Panc1 (cell line): ENCODE measurements at regions not wholly inside any gene's neighbourhood (a gene's known extent, or its start where the extent isn't known, plus 50 kb on each side); places are given as distances from the start of the nearest gene placed in this dataset.

Source experiments
- ATAC-seq: fragments of 200-7000 bp; cut with Tn5 transposase; 2 replicates; pipeline ENCODE4 v1.9.1; 2020; ENCODE audit warnings: mild to moderate bottlenecking, moderate library complexity
- BruUV-seq: library from RNA; stranded (reverse); fragments of 400-500 nt; replicated peaks from 2 replicates; lab custom pipeline; 2021; lab: Mats Ljungman, UMichigan
- CTCF ChIA-PET: fragments of 300-600 bp; sonication (Branson Sonifier 250); formaldehyde crosslinking; loops from one replicate; lab custom pipeline; 2022; ENCODE audit warnings: antibody characterized with exemption; lab: Charles Lee
- POLR2A ChIA-PET: fragments of 300-600 bp; sonication (Branson Sonifier 250); formaldehyde crosslinking; loops from one replicate; lab custom pipeline; 2022; ENCODE audit warnings: antibody characterized with exemption; lab: Charles Lee
- DNase-seq: peaks from one replicate; pipeline ENCODE4 v3.0.0-alpha.2; 2010; ENCODE audit warnings: low read depth, low spot score
- H3K27ac ChIP-seq: 2 replicates; pipeline ENCODE4 v1.5.1; 2011; ENCODE audit warnings: mild to moderate bottlenecking, low read length, inconsistent platforms
- H3K27me3 ChIP-seq: fragments of 200-500 bp; sonication (Bioruptor generic); 2 replicates; pipeline ENCODE4 v1.6.0; 2014; ENCODE audit warnings: low read length, inconsistent platforms; ENCODE audit not compliant: control insufficient read depth, insufficient read depth
- H3K36me3 ChIP-seq: fragments of 200-500 bp; sonication (Bioruptor generic); 2 replicates; pipeline ENCODE4 v1.5.1; 2014; ENCODE audit warnings: inconsistent platforms, mild to moderate bottlenecking, low read length, moderate library complexity; ENCODE audit not compliant: control insufficient read depth, insufficient read depth
- H3K4me1 ChIP-seq: 2 replicates; pipeline ENCODE4 v1.5.1; 2011; ENCODE audit warnings: inconsistent platforms, mild to moderate bottlenecking, low read length, moderate library complexity; ENCODE audit not compliant: control insufficient read depth, insufficient read depth
- H3K4me3 ChIP-seq, 2 experiments: 2 replicates each; pipeline ENCODE4 v1.5.1; 2011 to 2012; ENCODE audit warnings: low read depth in 2 of 2, low read length in 2 of 2, mild to moderate bottlenecking in 2 of 2, inconsistent platforms in 1 of 2, moderate library complexity in 1 of 2
- H3K9me3 ChIP-seq: fragments of 200-500 bp; sonication (Bioruptor generic); 2 replicates; pipeline ENCODE4 v1.5.1; 2014; ENCODE audit warnings: low read depth, mild to moderate bottlenecking, inconsistent platforms, low read length, moderate library complexity; ENCODE audit not compliant: control insufficient read depth, insufficient read depth
- CTCF ChIP-seq: fragments of 450-650 bp; IDR thresholded peaks from 2 replicates; pipeline ENCODE4 v1.5.1; 2017; ENCODE audit warnings: mild to moderate bottlenecking
- POLR2AphosphoS5 ChIP-seq: IDR thresholded peaks from 2 replicates; pipeline ENCODE4 v1.6.1; 2012; ENCODE audit warnings: mild to moderate bottlenecking, low read depth, low read length, moderate library complexity
- SIN3A ChIP-seq: IDR thresholded peaks from 2 replicates; pipeline ENCODE4 v1.6.1; 2012; ENCODE audit warnings: low read depth, mild to moderate bottlenecking, low read length, moderate library complexity, borderline replicate concordance; ENCODE audit not compliant: insufficient read depth
- TCF7L2 ChIP-seq: IDR thresholded peaks from 2 replicates; pipeline ENCODE4 v1.6.1; 2011; ENCODE audit warnings: mild to moderate bottlenecking, low read depth, low read length, inconsistent platforms
- in situ Hi-C: cut with HindIII; loops from 2 replicates; pipeline ENCODE4 v1.10.0; 2016; ENCODE audit warnings: low sequenced_read_pairs, low pct_unique_long_range_greater_than_20kb
- intact Hi-C: fragments of 100-400 bp; cut with micrococcal nuclease; formaldehyde crosslinking; loops from one replicate; pipeline ENCODE4 v1.10.0; 2022; ENCODE audit not compliant: unreplicated experiment
- TF ChIP-seq, protein P1 (sequence below), 2 experiments: IDR thresholded peaks; 2 replicates each; pipeline ENCODE4 v1.6.1; 2011 to 2012; ENCODE audit warnings: low read depth in 2 of 2, control low read depth in 1 of 2, low read length in 1 of 2, mild to moderate bottlenecking in 1 of 2, moderate library complexity in 1 of 2; ENCODE audit not compliant: insufficient read depth in 1 of 2

DNA sequence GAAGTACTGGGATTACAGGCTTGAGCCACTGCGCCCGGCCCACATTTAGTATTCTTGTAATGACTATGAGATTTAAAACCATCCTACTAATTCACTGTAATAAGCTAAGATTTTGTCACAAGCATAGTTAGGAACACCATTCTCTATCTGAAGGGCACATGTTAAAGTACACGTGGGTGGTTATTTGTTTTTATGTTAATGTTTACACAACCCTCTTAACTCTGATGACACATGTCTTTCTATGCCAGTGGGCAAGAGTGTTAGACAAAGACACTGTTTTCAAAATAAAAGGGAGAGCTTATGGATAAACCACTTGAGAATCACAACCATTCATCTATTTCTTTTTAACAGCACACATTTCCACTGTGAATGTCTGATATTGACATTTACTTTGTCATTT is 537.6 kb upstream of the IL12A start:
- no TSS peak for BruUV-seq
- Histone ChIP-seq H3K9me3 (no peaks in the 10 kb centered on the region), H3K4me3 (no peak overlapping the region), H3K4me1 (no peaks in the 10 kb centered on the region), H3K36me3 (no peaks in the 10 kb centered on the region), H3K27ac (no peak overlapping the region), H3K27me3 (no peaks in the 10 kb centered on the region)
- intact Hi-C loops, result no loop called here
- in situ Hi-C loops, result no loop called here
- TF ChIP-seq POLR2AphosphoS5 (no peak), SIN3A (no peak), CTCF (no peak), TCF7L2 (no peak)
- ATAC-seq, result no peak
- DNase-seq, result no peak
- CTCF ChIA-PET, result no interaction called here
- POLR2A ChIA-PET, result no interaction called here

DNA sequence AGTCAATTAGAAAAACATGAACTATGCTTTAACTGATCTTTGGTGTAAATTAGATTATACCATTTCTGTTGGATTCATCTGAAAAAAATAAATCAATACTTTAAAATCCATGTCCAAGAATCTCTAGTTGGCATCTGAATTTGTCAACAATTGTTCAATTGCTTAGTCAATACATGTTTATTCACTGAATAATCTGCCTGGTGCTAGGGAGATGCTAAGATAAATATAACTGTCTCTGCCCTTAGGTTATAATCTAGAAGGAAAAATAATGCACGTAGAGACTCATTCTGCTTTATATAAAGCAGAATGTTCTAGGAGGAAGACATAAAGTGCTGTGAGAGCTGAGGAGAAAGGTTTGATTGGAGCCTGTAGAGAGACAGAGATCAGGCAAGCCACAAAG is 537.2 kb upstream of the IL12A start:
- TF ChIP-seq TCF7L2 (no peak), POLR2AphosphoS5 (no peak), CTCF (no peak), SIN3A (no peak)
- TF ChIP-seq, protein P1, sequence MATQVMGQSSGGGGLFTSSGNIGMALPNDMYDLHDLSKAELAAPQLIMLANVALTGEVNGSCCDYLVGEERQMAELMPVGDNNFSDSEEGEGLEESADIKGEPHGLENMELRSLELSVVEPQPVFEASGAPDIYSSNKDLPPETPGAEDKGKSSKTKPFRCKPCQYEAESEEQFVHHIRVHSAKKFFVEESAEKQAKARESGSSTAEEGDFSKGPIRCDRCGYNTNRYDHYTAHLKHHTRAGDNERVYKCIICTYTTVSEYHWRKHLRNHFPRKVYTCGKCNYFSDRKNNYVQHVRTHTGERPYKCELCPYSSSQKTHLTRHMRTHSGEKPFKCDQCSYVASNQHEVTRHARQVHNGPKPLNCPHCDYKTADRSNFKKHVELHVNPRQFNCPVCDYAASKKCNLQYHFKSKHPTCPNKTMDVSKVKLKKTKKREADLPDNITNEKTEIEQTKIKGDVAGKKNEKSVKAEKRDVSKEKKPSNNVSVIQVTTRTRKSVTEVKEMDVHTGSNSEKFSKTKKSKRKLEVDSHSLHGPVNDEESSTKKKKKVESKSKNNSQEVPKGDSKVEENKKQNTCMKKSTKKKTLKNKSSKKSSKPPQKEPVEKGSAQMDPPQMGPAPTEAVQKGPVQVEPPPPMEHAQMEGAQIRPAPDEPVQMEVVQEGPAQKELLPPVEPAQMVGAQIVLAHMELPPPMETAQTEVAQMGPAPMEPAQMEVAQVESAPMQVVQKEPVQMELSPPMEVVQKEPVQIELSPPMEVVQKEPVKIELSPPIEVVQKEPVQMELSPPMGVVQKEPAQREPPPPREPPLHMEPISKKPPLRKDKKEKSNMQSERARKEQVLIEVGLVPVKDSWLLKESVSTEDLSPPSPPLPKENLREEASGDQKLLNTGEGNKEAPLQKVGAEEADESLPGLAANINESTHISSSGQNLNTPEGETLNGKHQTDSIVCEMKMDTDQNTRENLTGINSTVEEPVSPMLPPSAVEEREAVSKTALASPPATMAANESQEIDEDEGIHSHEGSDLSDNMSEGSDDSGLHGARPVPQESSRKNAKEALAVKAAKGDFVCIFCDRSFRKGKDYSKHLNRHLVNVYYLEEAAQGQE (IDR thresholded peaks at IDR 0.05; ENCODE audit: insufficient read depth in 1 of 2, low read depth in 2 of 2, low read length in 1 of 2), result no peak
- Histone ChIP-seq H3K4me1 (no peaks in the 10 kb centered on the region), H3K27me3 (no peaks in the 10 kb centered on the region), H3K27ac (no peak overlapping the region), H3K9me3 (no peaks in the 10 kb centered on the region), H3K4me3 (no peak overlapping the region), H3K36me3 (no peaks in the 10 kb centered on the region)
- in situ Hi-C loops, result no loop called here
- no peak for ATAC-seq
- CTCF ChIA-PET, result no interaction called here
- intact Hi-C loops, result no loop called here
- POLR2A ChIA-PET, result no interaction called here
- no TSS peak for BruUV-seq
- no peak for DNase-seq
